GM12873 (cell line): ENCODE measurements at regions not wholly inside any gene's neighbourhood (a gene's known extent, or its start where the extent isn't known, plus 50 kb on each side); places are given as distances from the start of the nearest gene placed in this dataset.
A peak's percentile ranks its signal among the peaks of the same experiment; 100 is the strongest.

Experiments
- TF ChIP-seq, protein P1 (sequence below): IDR thresholded peaks from 2 replicates; pipeline ENCODE4 v1.5.1; 2012; ENCODE audit warnings: low read depth, mild to moderate bottlenecking, moderate library complexity, low read length, control low read depth; ENCODE audit not compliant: insufficient read depth; ENCODE audit errors: missing control alignments

DNA sequence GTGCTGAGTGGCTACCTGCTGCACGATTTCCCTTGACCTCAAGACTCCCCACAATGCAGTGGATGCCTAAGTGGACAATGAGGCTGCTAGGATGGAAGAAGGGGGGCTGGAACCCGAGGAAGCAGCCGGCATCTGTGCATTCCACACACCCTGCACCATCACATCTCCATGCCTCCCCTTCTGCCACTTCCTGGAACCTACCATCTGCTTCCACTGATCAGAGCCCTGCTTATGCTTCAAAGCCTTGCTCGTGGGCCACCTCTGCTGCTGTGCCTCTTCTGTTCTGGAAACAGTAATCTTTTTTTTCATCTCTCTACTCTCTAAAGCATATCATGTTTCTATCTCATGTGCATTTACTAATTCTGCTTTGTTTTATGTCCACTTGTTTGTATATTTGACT lies 66.2 kb upstream of the WDR26 start:
- TF ChIP-seq, protein P1, sequence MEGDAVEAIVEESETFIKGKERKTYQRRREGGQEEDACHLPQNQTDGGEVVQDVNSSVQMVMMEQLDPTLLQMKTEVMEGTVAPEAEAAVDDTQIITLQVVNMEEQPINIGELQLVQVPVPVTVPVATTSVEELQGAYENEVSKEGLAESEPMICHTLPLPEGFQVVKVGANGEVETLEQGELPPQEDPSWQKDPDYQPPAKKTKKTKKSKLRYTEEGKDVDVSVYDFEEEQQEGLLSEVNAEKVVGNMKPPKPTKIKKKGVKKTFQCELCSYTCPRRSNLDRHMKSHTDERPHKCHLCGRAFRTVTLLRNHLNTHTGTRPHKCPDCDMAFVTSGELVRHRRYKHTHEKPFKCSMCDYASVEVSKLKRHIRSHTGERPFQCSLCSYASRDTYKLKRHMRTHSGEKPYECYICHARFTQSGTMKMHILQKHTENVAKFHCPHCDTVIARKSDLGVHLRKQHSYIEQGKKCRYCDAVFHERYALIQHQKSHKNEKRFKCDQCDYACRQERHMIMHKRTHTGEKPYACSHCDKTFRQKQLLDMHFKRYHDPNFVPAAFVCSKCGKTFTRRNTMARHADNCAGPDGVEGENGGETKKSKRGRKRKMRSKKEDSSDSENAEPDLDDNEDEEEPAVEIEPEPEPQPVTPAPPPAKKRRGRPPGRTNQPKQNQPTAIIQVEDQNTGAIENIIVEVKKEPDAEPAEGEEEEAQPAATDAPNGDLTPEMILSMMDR, result no peak

DNA sequence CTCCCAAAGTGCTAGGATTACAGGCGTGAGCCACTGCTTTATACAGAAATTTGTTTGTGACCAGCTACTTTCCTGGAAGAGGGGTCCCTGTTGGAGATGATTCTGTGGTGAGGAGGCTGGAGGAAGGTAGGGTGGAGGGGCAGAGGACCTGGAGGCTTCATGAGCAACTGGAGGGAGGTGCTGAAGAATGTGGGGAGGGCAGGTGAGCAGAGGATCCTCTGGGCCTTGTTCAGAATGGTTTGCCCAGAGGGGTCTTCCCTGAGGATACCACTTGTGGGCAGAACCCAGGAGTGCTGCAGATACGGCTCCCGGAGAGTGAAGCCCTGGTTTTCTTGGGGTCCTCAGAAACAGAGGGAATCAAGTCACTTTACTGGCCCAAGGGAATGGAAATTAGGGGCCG lies 67.2 kb upstream of the WDR26 start:
- TF ChIP-seq, protein P1, result no peak

DNA sequence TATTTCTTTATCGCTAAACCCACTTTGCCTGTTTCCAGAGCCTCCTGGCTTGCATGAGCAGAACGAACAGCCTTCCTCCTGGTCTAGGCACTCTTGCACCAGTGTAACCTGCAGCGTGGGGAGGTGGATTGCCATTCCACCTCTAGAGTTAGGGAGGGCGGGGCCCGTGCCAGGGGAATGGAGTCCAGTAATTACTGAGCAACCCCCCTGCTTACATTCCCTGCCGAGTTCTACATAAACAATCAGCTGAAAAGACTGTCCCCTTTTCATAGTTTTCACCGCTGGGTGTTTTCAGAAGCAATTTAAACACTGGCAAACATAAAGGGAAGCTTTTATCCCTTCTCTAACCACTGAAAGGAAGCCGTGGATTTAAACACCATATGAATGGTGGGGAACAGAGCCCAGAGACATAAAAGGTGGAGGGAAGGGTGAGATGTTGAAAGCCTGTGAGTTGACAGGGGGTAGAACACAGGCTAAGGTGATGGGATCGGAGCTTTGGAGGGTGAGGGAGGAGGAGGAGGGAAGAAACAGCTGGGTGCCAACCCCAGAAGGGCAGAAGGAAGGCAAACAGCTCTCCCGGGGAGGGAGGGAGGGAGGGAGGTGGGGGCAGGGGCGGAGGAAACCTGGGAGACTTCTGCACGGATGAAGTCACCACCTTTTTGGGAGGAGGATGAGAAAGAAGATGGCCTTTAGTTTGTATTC lies 68.0 kb upstream of the WDR26 start:
- TF ChIP-seq, protein P1, result no peak

DNA sequence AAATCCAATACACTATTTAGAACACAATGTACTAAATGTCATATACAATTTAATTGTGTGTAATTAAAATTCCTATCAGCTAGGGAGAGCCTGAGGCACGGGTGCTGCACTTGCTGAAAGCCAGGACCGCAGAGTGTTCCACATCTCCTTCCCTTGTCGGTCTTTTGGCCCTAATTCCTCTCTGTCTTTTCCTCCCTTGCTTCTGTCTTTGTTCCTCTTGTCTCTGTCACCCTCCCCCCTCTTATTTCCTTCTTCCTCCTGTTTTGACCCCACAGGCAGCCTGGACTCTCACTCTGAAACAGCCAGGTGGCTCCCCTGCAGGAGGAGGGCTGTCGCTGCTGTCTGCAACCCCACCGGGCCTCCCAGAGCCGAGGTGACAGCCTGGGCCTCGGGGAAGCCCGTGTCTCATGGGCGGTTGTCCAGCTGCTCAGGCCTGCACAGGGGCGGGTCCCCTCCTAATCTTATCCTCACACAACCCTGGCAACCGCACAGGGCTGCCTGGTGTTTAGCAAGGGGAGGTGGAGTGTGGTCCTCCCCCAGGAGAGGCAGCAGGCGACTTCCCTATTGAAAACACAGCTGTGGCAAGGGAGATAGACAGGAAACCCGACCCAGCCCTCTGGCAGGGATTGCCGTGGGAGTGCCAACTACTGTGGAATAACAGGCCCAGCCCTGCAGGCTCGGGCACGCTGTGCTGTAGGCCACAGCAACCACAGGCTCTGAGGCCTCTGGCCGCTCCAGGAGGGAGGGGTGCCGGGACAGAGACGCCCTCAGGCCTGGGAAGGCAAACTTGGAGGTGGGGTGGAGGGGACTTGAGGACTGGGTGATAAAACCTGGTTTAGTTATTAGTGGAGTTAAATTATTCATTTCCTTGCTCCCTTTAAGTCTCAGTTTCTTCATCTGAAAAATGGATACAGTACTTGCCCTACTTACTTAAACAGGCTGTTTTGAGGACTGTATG lies 68.8 kb upstream of the WDR26 start:
- TF ChIP-seq, protein P1, result peak; percentile 46

DNA sequence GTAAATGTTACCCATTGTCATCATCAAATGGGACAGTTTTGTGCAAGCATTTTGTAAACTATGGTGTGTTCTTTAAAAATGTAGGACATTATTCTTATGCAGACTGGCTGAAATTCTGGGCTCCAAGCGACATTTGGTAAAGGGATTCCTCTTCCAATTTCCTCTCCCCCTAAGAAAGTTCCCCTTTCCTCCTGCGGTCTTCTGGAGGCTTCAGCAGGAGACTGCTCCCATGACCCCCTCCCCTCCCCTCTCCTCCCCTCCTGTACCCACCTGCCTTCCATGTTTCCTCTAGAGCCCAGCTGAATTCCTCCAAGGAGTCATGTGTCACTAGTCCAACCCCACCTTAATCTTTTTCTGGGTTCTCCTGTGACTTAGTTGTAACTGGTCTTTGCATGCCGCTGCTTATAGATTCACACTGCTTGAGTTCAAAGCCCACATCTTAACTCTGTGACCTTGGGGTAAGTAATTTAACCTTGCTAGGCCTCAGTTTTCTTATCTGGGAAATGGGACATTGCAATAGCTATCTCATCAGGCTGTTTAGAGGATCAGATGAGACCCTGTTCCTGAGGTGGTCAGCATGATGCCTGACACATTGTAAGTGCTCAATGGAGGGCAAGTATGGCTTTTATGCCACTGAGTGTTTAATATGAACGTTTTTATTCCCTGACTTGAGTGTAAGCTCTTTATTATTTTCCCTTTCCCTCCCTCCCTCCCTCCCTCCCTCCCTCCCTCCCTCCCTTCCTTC lies 69.9 kb upstream of the WDR26 start:
- TF ChIP-seq, protein P1, result no peak

DNA sequence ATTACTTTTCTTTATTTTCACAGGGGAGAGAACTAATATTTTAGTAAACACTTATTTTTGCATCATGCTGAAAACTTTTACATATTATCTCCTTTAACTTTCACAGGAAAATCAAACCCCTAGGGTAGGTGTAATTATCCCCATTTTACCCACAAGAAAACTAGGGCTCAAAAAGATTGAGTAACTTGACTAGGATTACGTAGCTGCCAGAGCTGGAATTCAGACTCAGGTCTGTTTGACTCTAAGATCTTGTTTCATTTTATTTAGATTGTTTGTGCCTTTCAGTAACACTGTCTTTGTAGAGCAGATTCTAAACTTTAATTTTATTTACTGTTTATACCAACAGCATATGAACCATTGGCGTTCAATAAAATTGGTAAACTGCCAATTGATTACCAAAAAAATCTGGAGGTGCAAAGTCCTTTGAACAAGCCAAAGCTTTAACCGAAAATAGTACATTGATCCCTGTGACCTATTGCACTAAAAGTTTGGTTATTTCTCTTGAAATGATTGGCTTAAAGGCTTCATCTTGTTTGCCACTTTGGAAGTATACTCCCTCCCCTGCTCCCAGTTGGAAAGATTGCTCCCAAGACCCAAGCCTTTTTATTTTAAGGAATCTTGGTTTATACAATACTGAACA lies 71.0 kb upstream of the WDR26 start:
- TF ChIP-seq, protein P1, result no peak
